Brain microvascular endothelial cell (primary cell): ENCODE measurements at regions not wholly inside any gene's neighbourhood (a gene's known extent, or its start where the extent isn't known, plus 50 kb on each side); places are given as distances from the start of the nearest gene placed in this dataset.
"Not testable (repeated sequence)": the region's sequence is repeated elsewhere in the genome, so short reads cannot be mapped to it uniquely, and the experiment has no call there.

Experiments
- DNase-seq: peaks from one replicate; pipeline ENCODE4 v3.0.0-alpha.2; 2020
- H3K27ac ChIP-seq: fragments of 250-450 bp; sonication (Bioruptor Pico); 2 replicates; pipeline ENCODE4 v1.5.1; 2020; ENCODE audit warnings: mild to moderate bottlenecking, moderate library complexity
- H3K27me3 ChIP-seq: fragments of 250-450 bp; sonication (Bioruptor Pico); replicated peaks from 2 replicates; pipeline ENCODE4 v1.5.1; 2020; ENCODE audit warnings: mild to moderate bottlenecking
- H3K36me3 ChIP-seq: fragments of 250-450 bp; sonication (Bioruptor Pico); replicated peaks from 2 replicates; pipeline ENCODE4 v1.5.1; 2020; ENCODE audit warnings: mild to moderate bottlenecking
- H3K4me3 ChIP-seq: 2 replicates; pipeline ENCODE4 v1.5.1; 2011; ENCODE audit warnings: low read depth, mild to moderate bottlenecking, control low read depth, low read length, moderate library complexity
- CTCF ChIP-seq: IDR thresholded peaks from 2 replicates; pipeline ENCODE4 v1.5.1; 2011; ENCODE audit warnings: low read depth, mild to moderate bottlenecking, moderate library complexity, low read length, control low read depth, inconsistent platforms; ENCODE audit errors: missing control alignments
- in situ Hi-C: cut with HindIII; loops from 2 replicates; pipeline ENCODE4 v1.10.0; 2017; ENCODE audit warnings: low sequenced_read_pairs, low pct_ligation_motif_present

- DNase-seq = peak; percentile 51
Measured at GRCh38 chr7:42661312-42661711, 250.6 kb downstream of the C7orf25 start.

GRCh38 chr7:42650701-42651100 is 261.2 kb downstream of the C7orf25 start:
- in situ Hi-C loops = no loop called here
- Histone ChIP-seq H3K36me3 (no peaks in the 10 kb centered on the region), H3K4me3 (no peak overlapping the region), H3K27ac (no peak overlapping the region), H3K27me3 (no peaks in the 10 kb centered on the region)
- TF ChIP-seq CTCF = no peak
- no peak for DNase-seq

More at GRCh38 chr7:42661312-42661711, 250.6 kb downstream of the C7orf25 start:
- in situ Hi-C loops = no loop called here
- no peaks in the 10 kb centered on the region for H3K27me3 ChIP-seq
- no peaks in the 10 kb centered on the region for H3K36me3 ChIP-seq
- TF ChIP-seq CTCF = no peak
- H3K4me3 ChIP-seq = no peak overlapping the region
- no peak overlapping the region for H3K27ac ChIP-seq

- in situ Hi-C loops = no loop called here
- H3K27me3 ChIP-seq = no peaks in the 10 kb centered on the region
- no peak for TF ChIP-seq CTCF
- no peak overlapping the region for H3K4me3 ChIP-seq
- H3K36me3 ChIP-seq = no peaks in the 10 kb centered on the region
- no peak overlapping the region for H3K27ac ChIP-seq
- no peak for DNase-seq
Measured at GRCh38 chr7:42650171-42650570, 261.7 kb downstream of the C7orf25 start.

GRCh38 chr7:42645906-42646305 is 266.0 kb downstream of the C7orf25 start:
- no peak for DNase-seq
- in situ Hi-C loops = no loop called here

GRCh38 chr7:42642699-42643098 is 269.2 kb downstream of the C7orf25 start:
- TF ChIP-seq CTCF = no peak
- in situ Hi-C loops = no loop called here
- H3K4me3 ChIP-seq = no peak overlapping the region
- H3K27me3 ChIP-seq = no peaks in the 10 kb centered on the region
- DNase-seq = no peak
- H3K36me3 ChIP-seq = no peaks in the 10 kb centered on the region
- no peak overlapping the region for H3K27ac ChIP-seq

More at GRCh38 chr7:42645906-42646305, 266.0 kb downstream of the C7orf25 start:
- Histone ChIP-seq H3K4me3 (no peak overlapping the region), H3K27me3 (no peaks in the 10 kb centered on the region), H3K36me3 (no peaks in the 10 kb centered on the region), H3K27ac (no peak overlapping the region)
- TF ChIP-seq CTCF = no peak

- TF ChIP-seq CTCF = peak; percentile 29
- H3K27me3 ChIP-seq = no peaks in the 10 kb centered on the region
- no peak for DNase-seq
- H3K27ac ChIP-seq = no peak overlapping the region
- no peak overlapping the region for H3K4me3 ChIP-seq
- H3K36me3 ChIP-seq = no peaks in the 10 kb centered on the region
- in situ Hi-C loops = no loop called here
Measured at GRCh38 chr7:42639930-42640329, 271.9 kb downstream of the C7orf25 start.

- H3K36me3 ChIP-seq, in situ Hi-C loops, H3K27ac ChIP-seq, H3K27me3 ChIP-seq, DNase-seq, H3K4me3 ChIP-seq: not testable (repeated sequence)
Measured at GRCh38 chr7:42636380-42636779, 275.5 kb downstream of the C7orf25 start.
